NCI-H345 treated with DMSO at 0.1 percent for 48 hours (cell line): ENCODE measurements at regions not wholly inside any gene's neighbourhood (a gene's known extent, or its start where the extent isn't known, plus 50 kb on each side); places are given as distances from the start of the nearest gene placed in this dataset.
"Not testable (repeated sequence)": the region's sequence is repeated elsewhere in the genome, so short reads cannot be mapped to it uniquely, and the experiment has no call there.

Source experiments
- DNase-seq: peaks from one replicate; lab custom pipeline; 2025; ENCODE audit not compliant: unreplicated experiment; lab: John Stamatoyannopoulos, UW

DNA sequence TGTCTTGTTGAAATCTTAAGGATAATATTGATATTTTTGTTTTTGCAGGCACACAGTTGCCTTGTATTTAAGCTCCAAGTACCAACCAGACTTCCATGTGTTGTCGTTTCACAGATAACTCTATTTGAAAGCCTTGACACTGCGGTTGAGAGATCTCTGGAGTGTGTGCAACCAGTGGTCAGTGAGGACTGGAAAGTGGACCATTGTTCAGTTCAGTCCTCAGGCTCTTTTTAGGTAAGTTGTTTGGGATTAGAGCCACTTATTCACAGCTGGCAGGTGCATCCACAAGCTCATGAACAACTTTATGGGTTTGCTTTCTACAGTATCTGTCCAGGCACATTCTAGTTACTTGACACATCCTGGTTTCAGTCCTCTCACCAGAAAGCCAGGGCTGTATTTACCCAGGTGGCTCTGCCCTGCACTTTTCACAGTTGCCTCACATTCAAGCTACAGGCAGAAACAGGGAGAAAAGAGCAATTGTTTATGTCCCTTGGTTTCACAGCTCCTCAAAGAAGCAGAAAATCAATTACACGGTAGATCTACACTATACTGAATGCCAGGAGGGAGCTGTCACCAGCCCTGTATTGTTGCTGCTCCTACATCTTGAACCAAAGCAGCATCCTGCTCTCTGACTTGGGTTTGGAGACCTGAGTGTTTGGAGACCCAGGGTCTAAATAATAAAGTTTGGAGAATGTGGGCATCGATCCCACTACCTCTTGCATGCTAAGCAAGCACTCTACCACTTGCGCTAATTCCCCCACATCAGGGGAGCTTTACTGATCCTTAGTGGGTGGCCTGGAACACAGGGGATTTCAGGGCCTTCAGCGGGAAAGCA lies 543.3 kb downstream of the PRIM2 start:
- not testable (repeated sequence) for DNase-seq

DNA sequence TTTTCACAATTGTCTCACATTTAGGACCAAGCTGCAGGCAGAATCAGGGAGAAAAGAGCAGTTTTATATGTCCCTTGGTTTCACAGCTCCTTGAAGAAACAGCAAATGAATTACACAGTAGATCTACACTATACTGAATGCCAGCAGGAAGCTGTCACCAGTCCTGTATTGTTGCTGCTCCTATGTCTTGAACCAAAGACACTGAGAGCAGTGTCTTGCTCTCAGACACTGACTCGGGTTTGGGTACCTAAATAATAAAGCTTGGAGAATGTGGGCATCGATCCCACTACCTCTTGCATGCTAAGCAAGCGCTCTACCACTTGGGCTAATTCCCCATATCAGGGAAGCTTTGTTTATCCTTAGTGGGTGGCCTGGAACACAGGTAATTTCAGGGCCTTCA lies 552.7 kb downstream of the PRIM2 start:
- DNase-seq, result not testable (repeated sequence)

DNA sequence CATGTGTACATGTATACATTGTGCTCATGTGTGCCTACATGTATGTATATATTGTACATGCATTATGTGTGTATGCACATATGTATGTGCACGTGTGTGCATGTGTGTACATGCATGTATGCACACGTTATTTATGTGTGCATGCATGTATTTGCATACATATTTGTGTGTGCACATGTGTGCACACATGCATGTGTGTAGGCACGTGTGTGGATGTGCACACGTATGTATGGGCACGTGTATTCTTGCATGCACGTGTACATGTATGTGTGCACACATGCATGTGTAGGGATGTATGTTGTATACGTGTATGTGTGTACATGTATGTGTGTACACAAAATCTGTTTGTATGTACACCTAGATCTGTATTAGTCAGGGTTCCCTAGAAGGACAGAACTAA lies 556.0 kb downstream of the PRIM2 start:
- DNase-seq, result not testable (repeated sequence)

DNA sequence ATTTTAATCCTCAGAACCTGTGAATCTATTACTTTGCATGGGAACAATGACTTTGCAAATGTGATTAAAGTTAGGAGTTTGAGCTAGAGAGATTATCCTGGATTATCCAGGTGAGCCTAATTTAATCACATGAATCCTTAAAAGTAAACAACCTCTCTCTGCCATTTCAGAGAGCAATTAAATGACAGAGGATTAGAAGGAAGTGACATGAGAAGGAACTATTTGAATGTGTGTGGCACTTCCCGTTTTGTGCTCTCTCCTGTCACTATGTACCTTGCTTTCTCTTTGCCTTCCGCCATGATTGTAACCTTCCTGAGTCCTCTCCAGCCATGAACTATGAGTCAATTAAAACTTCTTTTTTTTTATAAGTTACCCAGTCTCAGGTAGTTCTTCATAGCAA lies 559.2 kb downstream of the PRIM2 start:
- not testable (repeated sequence) for DNase-seq

DNA sequence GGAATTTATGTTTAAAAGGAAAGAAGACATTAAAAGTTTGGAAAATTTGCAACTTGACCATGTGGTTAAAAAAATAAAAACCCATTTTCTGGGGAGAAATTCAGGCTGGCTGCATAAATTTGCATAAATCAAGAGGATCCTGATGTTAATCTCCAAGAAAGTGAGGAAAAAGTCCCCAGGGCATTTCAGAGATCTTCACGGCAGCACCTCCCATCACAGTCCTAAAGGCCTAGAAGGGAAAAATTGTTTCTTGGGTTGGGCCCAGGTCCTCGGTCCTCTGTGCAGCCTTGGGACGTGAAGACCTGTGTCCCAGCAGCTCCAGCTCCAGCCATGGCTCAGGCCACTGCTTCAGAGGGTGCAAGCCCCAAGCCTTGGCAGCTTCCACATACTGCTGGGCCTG lies 560.3 kb downstream of the PRIM2 start:
- not testable (repeated sequence) for DNase-seq

GRCh38 chr6:57878792-57879191 lies 561.4 kb downstream of the PRIM2 start:
- DNase-seq, result not testable (repeated sequence)

GRCh38 chr6:57898850-57899249 lies 581.4 kb downstream of the PRIM2 start:
- DNase-seq, result not testable (repeated sequence)

GRCh38 chr6:57900687-57901399 lies 583.4 kb downstream of the PRIM2 start:
- not testable (repeated sequence) for DNase-seq

- not testable (repeated sequence) for DNase-seq
Observed at GRCh38 chr6:57901445-57901844, 584.0 kb downstream of the PRIM2 start.

- DNase-seq, result not testable (repeated sequence)
Observed at GRCh38 chr6:57904356-57904755, 586.9 kb downstream of the PRIM2 start.

DNA sequence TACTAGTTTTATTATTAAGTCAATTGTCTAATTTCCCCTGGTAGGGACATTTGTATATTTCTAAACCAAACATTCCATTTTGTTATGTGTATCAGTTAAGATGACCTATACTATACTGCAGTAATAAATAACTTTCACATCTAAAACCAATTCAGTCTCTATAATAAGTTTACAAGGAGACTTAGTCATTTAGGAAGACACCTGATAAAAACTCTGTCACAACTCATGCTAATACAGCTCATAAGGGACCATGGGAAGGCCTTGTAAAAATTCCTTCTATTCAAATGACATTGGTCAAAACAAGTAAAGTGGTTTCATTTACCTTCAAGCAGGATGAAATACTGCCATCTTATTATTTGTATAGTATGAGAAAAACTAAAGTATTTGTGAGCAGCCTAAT lies 597.9 kb downstream of the PRIM2 start:
- not testable (repeated sequence) for DNase-seq

DNA sequence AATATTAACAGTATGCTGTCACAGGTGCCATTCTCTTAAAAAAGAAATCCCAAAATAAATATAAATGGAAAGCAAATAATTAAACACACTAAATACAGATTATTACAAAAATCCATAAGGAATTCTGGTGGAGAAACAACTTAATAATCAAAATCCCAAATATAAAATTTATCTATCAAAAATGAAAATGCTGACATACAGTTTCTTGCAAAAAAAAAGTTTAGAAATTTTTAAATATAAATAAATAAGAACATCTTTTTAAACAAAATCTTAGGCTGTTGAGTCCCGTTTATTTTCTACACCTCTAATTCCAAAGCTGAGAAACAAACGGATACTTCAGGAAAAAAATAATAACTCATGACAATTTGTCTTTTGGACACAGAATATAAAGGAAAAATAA lies 625.5 kb downstream of the PRIM2 start:
- DNase-seq, result not testable (repeated sequence)

DNA sequence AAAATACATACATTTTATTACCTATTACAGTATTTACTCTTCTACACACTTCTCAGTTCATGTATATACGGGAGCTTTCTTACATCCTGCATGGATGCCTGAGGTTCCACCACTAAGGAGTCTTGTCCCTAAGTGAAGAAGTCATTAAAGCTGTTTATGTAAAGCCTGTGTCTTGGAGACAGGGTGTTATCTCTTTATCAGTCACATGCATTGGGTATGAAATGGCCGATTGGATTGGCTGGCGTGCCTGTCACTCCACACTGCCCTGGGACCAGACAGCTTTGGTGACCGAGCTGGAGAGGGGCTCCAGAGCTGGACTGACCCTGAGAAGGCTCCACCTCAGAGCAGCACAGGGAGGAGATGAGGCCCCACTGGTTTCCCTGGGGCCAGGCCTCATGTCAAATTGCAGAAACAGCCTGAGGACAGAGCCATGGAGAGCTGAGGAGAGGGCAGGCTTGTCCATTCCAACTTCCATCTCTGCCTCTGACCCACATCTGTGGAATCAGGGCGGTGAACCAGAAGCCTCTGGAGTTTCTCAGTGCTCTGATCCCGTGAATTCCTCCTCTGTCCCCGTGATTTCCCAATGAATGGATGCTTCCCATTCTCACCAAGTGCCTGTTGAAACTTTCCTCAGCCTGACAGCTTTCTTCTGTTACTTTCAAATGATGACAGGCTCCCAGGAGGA lies 628.8 kb downstream of the PRIM2 start:
- not testable (repeated sequence) for DNase-seq

DNA sequence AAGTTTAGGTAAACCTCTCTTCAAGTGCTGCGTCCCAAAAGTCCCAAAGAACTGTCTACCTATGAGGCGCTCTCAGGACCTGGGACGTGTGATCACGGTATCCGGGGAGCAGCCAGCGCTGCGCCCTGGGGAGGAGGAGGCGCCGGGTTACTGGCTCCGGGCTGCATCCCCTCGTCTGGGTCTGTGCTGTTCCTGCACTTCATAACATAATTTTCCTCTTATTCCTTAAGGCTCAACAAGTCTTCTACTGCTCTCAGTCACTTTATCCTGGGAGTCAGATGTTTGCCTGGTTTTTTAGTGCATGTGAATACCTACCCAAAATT lies 629.3 kb downstream of the PRIM2 start:
- not testable (repeated sequence) for DNase-seq

GRCh38 chr6:57948481-57948880 lies 631.1 kb downstream of the PRIM2 start:
- DNase-seq, result not testable (repeated sequence)

GRCh38 chr6:57950430-57950829 lies 633.0 kb downstream of the PRIM2 start:
- DNase-seq, result not testable (repeated sequence)

- not testable (repeated sequence) for DNase-seq
Observed at GRCh38 chr6:57966757-57967156, 649.3 kb downstream of the PRIM2 start.

DNA sequence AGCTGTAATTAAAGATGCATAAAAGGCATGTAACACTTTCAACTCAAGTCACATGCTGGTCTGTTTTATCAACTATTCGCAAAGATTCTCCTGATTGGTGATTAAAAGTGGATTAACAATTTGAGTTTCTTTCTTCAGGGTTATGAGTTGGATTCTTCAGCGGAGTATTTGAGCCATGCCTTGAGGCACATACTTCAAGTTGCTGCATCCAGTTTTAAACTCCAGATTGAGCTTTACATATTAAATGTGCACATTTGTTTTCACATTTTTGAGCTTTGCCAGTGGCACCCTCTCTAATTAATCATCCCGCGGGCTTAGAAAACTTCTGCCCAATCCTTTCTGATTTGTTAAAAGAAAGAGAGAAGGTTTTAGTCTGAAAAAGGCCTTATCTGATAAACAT lies 654.5 kb downstream of the PRIM2 start:
- not testable (repeated sequence) for DNase-seq

GRCh38 chr6:57974653-57975052 lies 657.2 kb downstream of the PRIM2 start:
- DNase-seq, result no peak

DNA sequence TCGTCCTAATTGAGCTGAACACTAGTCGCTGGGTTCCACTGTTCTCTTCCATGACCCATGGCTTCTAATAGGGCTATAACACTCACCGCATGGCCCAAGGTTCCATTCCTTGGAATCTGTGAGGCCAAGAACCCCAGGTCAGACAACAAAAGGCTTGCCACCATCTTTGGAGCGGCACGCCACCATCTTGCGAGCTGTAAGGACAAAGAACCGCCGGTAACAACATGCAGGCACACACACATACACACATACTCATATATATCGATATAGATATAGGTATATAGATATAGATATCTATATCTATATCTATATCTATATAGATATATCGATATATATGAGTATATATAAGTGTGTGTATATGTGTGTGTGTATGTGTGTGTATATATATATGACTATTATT lies 657.7 kb downstream of the PRIM2 start:
- DNase-seq, result not testable (repeated sequence)

- DNase-seq, result not testable (repeated sequence)
Observed at GRCh38 chr6:57976371-57976770, 658.9 kb downstream of the PRIM2 start.

- not testable (repeated sequence) for DNase-seq
Observed at GRCh38 chr6:57983603-57984002, 666.2 kb downstream of the PRIM2 start.
